Activated naive CD4-positive, alpha-beta T cell (primary cell): ENCODE measurements at regions not wholly inside any gene's neighbourhood (a gene's known extent, or its start where the extent isn't known, plus 50 kb on each side); places are given as distances from the start of the nearest gene placed in this dataset.

Experiments used
- DNase-seq, 4 experiments: peaks; one replicate each; lab custom pipeline; 2025; lab: John Stamatoyannopoulos, UW

DNA sequence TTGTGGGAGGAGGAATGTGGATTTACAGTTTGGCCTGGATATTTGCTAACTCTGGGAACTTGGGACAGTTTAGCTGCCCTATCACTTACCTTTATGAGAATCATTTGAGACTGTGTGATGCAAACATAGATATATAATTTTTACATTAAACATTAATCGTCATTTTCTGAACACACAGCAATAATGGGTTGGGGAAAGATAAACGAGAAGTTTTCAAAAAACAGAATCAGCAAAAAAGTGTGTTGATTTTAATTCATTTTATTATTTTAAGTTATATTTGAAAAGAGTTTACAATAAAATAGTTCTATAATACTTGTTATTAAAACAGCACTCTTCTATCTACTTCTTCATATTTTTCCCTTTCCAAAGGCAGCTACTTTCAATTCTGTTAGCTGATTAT, 813.3 kb downstream of the SLC4A3 start:
- DNase-seq = no peak

DNA sequence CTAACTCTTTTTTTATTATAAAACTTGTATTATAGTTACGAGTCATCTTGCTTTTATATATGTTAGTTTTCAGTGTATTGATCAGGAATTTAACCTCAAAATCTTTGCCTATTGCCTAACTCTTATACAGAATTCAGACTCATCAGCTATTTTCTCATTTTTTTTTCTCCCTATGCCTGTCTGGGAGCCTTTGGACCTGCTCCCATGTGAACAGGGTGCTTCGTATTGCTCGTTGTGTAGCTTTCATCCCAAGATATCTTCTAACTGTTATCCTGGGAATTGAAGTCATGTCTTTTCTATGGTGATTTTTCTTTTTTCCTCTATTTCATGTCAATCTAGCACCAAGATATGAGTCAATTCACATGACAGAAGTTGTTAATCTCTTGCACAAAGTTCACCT, 814.0 kb downstream of the SLC4A3 start:
- no peak for DNase-seq

DNA sequence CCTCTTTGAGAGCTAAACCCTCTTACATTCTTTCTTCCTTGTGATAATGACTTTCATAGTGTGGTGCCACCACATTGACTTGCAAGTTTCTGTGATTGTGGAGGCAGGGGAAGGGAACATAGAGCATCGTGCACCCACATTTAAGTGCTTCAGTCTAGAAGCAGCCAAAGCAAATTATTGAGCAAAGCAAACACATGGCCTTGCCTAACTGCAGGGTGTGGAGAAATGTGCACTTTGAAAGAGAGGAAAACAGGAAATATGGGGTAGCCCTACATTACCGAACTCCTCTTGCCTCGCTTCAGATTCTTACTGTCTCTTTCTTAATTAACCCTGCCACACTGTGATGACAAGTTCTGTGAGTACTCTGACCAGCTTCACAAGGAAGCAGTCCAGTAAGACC, 814.6 kb downstream of the SLC4A3 start:
- DNase-seq = no peak

DNA sequence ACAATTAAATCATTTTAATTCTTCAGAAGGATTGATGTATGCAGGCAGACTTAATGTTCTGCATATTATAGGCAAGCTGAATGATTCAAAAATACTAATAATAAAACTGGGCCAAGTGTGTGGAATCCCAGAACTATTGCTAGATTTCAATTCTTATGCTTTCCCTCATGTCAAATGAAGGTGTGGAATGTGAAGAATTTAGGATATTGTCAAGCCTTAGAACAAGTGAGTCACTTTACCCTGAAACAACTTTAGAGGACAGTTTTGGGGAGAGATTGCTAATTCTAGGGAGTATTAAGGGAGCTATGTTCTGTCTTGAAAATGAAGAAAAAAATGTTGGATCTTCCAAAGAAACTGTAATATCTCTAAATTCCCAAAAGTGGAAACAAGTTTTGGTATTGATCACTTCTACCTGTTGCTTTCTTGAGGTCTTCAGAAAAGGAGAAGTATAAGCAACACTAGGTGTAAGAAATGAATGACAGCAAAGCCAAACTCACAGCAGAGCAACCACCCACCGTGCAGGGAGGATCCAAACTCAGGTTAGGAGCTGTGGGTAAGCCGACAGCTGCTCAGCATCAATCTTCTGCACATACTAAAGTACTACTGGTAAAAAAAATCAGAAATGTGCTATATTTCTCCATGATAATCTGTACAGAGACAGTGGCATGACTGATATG, 818.1 kb downstream of the SLC4A3 start:
- DNase-seq = no peak

DNA sequence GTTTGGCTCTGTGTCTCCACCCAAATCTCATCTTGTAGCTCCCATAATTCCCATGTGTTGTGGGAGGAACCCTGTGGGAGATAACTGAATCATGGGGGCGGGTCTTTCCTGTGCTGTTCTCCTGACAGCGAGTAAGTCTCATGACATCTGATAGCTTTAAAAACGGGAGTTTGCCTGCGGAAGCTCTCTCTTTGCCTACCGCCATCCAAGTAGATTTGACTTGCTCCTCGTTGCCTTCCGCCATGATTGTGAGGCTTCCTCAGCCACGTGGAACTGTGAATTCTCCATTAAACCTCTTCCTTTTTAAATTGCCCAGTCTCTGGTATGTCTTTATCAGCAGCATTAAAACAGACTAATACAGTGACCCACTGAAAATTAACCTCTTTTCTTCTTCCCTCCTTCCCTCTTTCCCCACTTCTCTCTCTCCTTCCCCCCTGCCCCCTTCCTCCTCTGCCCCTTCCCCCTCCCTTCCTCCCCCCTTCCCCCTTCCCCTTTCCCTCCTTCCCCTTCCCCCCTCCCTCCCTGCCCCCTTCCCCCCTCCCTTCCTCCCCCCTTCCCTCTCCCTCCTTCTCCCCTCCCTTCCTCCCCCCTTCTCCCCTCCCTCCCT, 818.8 kb downstream of the SLC4A3 start:
- no peak for DNase-seq

DNA sequence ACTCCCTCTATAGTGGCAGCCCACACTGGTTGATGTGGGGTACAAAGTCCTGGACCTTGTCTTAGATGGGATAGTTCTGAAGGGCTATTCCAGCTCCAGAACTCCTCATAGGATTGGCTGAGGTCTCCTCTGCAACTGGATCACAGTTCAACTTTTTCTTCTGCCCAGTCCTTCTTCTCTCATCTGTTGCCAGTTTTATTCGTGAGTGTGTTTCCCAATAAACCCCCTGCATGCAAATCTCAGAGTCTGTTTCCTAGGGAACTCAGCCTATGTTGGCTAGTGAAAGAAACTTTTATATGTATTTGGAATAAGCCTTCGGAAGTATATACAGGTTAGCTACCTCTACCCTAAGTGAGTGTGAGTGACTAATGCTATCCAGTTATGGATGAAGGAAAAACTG, 823.4 kb downstream of the SLC4A3 start:
- no peak for DNase-seq

DNA sequence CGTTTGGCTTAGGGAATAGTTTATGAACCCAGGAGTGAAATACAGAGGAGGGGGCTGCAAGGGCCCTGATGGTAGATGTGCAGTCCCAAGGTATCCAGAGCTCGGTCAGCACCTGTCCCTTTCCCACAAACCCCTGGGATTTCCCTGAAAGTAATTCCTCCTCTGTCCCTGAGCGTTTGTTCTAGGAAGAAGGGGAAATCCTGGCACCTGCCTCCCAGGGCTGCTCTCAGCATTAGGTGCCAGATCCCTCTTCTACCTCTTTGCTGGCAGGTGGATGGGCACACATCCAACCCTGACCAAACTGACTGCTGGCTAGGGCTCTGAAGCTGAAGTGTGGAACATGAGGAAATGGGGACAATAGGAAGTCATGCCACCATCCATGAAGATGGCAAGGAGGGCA, 824.0 kb downstream of the SLC4A3 start:
- DNase-seq = no peak

DNA sequence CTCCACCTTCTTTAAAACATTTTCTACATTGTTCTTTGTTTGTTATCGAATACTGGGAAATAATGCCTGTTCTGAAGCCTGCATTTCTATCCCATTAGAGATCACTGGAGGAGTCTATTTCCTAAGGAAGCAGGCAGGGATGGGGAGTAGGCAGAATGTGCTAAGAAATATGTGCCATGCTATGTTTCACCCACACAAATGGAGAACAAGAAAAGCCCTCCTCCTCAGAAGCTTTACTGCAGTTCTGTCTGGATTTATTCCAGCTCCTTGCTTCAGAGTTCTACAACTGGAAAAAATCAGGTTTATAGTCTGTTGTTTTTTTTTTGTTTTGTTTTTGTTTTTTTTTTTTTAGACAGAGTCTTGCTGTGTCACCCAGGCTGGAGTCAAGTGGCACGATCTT, 825.1 kb downstream of the SLC4A3 start:
- no peak for DNase-seq

DNA sequence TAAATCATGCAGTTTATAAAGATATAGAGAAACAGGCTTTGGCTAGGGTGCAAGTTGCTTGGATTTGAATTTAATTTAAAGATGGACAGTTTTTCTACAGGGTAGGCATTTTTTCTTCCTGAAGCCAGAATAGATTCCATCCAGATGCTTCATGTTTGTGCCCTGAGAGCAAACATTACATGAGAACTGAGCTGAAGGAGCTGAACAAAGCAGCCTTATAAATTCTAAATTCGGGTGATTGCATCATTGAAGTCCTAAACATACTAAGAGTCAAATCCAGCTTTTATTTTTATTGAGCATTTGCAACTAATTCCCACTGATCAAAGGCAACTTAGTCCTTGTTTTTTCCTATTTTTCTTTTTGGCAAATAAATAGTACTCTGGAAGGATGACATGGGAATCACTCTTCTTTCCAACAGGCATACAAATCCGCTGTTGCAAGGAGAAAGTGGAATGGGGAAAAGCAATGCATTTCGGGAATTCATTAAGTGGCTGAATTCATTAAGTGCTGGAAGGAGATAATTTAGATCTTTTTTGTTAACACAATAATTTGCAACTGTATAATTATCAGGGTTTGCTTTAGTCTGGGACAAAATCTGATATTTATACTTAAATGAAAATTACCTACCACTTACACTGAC, 828.0 kb downstream of the SLC4A3 start:
- no peak for DNase-seq

DNA sequence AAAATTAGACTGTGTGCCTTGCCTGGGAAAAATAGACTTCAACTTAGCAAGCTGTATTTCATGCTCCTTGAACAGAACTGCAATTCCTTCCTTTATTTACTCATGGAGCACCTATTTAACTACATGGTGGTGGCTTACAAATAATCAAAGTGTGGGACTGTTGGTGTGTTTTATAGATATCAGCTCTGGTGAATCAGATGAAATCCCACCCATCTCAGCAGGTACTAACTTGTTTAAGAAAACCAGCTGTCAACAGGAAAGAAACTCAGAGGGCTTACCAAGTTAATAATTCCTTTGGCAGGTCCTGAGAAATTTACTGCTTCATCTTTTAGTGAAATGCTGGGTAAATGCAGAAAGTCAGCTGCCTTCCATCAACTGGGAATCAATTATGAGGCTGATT, 830.6 kb downstream of the SLC4A3 start:
- no peak for DNase-seq

DNA sequence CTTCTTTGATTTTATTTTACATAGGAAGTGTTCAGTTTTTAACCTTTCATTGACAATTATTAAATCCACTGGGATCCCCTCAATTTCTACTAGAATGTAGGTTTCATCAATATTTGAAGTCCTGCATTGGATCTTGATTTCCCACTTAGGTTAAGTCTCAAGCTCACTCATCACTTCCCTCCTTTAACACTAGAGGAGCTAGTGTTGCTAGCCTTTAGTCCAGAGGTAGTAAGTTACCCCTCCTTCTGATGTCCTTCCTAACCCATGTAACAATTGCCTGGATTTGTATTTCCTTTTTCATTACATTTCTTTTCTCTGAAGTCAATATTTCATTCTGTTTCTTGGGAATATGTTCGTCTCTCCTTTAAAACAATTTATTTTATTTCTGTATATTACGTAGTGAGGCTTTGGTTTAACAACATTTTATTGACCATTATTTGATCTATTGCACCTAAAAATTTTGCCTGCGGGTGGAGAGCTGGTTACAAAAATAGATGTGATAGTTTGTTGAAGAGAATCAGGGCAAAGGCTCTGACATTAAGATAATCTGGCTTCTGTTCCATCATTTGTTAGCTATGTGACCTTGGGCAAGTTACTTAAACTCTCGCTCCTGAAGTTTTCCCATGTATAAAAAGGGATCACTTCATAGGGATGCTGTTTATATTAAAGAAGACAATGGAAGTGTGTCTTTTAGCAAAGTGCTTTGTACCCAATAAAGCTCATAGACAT, 833.0 kb downstream of the SLC4A3 start:
- DNase-seq = no peak

DNA sequence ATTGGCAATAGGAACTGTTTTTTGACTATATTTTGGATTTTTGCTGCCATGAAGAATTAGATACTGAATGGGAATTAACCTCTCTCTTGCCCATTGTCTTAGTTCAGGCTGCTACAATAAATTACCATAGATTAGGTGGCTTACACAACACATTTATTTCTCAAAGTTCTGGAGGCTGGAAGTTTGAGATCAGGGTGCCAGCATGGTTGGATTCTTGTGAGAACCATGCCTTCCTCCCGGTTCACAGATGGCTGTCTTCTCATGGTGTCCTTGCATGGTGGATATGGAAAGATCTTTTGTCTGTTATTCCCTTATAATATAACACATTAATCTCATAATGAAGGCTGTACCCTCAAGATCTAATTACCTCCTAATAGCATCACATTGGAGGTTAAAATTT, 836.4 kb downstream of the SLC4A3 start:
- no peak for DNase-seq

DNA sequence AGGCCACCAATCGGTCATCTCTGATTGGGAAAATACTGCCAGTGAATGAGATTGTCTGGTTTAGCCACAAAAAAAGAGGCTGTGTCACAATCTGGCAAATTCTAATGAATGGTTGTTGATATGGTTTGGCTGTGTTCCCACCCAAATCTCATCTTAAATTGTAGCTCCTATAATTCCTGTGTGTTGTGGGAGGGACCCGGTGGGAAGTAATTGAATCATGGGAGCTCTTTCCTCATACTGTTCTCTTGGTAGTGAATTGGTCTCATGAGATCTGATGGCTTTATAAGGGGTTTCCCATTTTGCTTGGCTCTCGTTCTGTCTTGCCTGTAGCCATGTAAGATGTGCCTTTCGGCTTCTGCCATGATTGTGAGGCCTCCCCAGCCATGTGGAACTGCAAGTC, 838.3 kb downstream of the SLC4A3 start:
- DNase-seq = no peak

DNA sequence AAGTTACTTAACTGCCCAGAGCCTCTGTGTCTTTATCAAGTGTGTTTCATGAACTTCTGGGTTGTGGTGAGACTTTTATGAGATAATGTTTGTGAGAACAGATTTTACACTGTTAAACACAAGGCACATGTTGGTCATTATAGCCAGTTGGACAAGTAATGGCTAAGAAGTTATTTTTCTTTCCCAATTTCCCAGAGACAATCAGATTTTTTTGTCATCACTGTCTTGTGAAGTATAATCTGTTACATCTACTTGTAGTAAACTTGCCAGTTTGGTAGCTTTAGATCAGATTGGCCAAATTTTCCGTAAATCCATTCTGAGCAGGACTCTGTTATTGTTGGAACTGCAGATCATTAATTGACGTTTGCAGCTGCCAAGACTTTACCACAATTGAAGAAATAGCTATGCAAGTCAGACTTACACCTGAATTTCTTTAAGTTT, 838.8 kb downstream of the SLC4A3 start:
- DNase-seq = no peak

DNA sequence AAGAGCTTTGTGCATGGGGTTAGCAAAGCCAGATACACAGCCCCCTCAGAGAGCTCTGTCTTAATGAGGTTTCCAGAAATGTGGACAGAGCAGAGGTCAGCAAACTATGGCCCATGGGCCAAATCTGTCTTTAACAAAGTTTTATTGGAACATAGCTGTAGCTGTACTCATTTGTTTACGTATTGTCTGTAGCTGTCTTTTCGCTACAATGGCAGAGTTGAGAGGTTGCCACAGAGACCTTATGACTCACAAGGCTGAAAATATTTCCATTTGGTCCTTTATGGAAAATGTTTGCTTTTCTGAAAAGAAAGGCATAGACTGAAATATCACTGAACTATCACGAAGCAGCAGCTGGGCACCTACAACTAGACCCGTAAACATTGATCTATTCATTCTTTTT, 841.8 kb downstream of the SLC4A3 start:
- DNase-seq = no peak

DNA sequence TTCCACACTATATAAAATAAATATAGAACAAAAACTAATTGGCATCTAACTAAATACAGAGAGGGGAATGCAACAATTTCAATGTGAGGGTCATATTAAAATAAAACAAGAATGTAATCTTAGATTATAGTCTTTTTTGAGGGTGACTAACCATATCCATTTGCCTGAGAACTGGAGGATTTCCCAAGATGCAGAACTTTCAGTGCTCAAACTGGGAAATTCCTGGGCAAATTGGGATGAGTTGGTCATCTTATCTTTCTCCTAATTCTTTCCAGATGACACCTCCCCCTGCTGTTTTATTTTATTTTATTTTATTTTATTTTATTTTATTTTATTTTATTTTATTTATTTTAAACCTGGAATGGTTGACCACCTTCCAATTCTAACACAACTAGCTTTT, 846.2 kb downstream of the SLC4A3 start:
- DNase-seq = no peak

DNA sequence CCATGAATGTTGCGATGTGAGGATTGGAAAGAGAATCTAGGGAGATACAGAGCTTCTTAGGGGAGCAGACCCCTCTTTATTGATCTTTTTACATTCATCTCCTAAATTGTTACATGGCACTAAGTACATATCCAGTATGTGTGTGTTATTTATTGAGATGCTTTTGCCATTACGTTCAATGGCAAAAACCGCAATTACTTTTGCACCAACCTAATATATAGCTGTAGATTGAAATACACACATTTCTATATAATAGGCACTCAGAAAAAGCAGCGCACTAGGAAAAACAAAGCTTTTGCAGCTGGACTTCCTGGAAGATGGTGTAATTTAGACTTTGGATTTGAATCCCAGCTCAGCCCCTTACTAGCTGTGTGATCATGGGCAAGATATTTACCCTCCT, 849.4 kb downstream of the SLC4A3 start:
- no peak for DNase-seq

DNA sequence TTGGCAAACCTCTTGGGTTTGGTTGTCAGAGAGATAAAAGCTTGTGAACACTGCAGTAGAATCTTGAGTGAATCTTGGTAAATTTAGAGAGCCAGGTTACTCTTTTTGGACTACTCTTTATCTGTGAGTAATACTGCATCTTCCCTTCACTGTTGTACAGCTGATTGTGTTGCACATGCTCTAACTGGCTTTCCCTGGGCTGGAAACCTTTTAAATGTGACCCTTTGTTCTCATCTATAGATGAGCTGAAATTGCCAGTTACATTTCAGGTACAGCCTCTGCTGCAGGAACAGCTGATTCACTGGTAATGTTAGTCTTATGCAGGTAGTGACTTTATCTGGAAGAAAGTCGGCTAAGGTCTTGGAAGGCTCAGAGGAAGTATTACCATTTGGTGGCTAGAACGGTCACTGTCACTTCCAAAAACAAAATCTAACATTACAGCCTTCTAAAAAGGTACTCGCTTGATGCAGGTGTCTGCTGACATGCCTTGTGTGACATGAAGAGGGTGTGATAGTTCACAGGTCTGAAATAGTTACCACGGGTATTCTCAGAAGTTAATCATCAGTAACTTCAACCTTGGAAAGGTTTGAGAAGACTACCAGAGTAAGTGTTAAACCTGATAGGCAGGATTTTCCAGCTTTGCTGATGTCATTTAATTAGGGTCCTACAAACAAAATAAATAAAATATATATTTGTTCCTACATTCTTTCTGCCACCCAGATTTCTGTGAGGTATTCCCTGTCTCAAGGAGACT, 851.1 kb downstream of the SLC4A3 start:
- no peak for DNase-seq

DNA sequence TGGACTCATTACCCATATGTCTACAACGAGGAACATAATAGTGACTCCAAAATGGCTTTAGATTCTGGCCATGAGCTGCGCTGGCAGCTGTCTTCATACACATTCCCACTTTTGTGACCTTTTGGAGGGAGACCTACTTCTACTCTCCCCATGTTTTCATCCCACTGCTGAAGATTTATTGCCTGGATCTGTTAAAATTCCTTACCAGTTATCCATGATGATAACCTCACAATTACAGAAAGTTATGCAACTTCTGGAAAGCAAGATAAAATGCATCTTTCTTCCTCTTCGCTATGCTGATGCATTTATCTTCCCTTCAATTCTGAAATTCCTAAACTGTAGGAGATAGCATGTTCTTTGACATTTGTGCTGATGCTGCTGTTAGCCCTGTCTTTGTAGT, 855.3 kb downstream of the SLC4A3 start:
- DNase-seq = no peak

DNA sequence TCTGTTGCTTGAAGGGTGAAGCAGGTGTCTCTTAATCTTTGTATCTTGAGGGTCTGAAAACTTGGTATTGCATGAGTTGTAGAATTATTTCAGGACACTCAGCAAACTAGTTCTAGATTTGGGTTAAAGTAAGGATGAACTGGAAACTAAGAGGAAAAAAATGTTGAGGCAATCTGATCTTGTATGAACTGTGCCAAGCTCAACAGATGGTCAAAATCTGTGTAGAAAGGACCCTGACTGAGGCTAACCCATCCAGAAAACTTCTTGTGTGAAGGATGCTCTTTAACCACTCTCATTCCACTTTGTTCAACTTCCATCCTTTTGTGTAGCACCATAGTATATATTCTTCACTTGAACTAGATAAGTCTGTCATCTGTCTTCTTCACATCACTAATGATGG, 861.7 kb downstream of the SLC4A3 start:
- DNase-seq = no peak

DNA sequence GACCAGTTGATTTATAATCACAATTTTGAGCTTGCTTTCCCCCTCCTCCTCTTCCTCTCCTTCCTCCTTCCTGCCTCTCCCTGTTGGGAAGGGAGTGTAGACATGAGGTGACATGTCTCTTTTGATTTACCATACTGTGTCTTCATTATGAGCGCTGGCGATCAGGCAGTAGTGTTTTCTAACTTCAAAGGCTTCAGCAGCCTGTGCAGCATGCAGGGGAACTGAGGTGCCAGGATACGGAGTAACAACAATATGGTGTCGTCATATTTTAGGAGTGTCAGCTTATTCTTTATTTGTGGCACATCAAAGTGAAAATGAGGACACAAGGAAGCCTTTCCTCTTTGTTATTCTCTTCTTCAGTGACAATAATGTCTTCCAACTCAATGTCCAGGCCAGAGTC, 864.2 kb downstream of the SLC4A3 start:
- DNase-seq = no peak

DNA sequence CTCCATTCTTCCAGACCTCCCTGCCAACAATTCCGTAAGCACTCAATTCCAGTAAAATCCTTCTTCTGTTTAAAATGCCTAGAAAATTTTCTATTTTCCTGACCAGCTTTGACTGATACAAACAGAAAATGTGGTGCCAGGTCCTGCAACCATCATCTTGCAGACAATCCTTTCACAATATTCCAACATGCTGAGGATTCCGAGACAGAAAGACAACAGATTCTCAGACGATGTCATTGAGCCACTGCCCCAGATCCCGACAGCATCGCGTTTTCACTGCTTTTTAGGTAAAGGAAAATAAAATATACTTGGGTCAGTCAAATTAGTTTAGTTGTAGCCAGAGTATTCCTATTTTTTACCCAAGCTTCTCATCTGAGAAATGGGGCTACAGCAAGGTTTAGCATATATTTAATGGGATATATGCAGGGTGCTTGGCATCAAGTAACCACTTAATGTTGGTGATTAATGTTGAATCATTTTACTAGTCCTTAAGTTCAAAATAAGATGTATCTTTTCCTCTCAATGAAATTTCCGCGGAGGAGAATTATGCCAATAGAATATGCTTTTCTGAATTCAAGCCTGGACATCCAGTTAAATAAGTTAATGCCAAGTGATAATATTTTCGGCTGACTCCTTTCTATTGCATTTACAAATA, 866.6 kb downstream of the SLC4A3 start:
- DNase-seq = no peak
